ENCODE measurements at regions not wholly inside any gene's neighbourhood (a gene's known extent, or its start where the extent isn't known, plus 50 kb on each side); places are given as distances from the start of the nearest gene placed in this dataset.

DNA sequence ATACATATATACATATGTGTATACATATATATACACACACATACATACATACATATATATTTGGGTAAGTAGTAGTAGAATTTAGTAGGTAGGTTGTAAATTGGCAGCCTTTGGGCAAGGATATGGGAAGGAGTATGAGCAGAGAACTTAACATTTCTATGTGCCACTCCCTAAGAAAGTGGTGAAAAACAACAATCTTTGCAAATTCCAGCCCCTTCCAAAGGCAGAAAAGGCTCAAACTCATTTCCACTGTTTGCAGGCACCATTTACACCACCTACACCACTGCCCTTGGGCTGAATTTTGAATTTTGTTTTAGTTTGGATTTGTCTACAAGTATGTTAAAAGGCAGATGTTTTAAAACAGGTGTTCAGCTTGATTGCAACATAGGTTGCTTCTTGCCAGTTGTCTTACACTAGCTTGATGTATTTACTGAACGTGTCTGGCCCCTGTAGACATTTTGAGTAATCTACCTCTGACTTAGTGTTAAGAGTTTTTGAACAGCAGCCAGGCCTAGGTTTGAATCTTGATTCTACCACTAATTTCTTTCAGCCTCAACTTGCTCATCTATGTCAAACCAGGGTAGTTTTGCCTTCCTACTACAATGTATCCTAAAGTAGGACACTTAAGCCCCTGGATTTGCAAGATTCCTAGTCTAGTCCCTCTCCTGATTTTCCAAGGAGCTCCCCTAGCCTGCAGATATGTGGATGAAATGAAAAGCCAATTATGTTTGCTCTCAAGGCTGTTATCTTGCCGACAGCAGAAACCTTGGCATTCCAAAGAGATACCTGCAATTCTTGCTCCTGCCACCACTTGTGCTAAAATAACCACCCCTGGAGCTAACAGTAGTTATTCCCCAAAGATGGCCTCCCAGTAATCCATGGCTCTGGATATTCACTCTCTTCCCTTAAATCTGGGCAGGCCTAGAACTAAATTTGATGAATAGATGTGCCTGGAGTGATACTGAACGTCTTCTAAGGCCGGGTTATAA, 156.2 kb upstream of the SLC44A1 start:
- TF ChIP-seq, protein P1, sequence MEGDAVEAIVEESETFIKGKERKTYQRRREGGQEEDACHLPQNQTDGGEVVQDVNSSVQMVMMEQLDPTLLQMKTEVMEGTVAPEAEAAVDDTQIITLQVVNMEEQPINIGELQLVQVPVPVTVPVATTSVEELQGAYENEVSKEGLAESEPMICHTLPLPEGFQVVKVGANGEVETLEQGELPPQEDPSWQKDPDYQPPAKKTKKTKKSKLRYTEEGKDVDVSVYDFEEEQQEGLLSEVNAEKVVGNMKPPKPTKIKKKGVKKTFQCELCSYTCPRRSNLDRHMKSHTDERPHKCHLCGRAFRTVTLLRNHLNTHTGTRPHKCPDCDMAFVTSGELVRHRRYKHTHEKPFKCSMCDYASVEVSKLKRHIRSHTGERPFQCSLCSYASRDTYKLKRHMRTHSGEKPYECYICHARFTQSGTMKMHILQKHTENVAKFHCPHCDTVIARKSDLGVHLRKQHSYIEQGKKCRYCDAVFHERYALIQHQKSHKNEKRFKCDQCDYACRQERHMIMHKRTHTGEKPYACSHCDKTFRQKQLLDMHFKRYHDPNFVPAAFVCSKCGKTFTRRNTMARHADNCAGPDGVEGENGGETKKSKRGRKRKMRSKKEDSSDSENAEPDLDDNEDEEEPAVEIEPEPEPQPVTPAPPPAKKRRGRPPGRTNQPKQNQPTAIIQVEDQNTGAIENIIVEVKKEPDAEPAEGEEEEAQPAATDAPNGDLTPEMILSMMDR (IDR thresholded peaks at IDR 0.05 in 8 of 11, conservative IDR thresholded peaks at IDR 0.05 in 3 of 11): no peak
- no peak for TF ChIP-seq POLR2AphosphoS5 (IDR thresholded peaks at IDR 0.05)
